ENCODE measurements at regions not wholly inside any gene's neighbourhood (a gene's known extent, or its start where the extent isn't known, plus 50 kb on each side); places are given as distances from the start of the nearest gene placed in this dataset.

GRCh38 chr16:25570131-25570530 is 121.6 kb upstream of the HS3ST4 start:
- intact Hi-C loops (cut with micrococcal nuclease): no loop called here
- TF ChIP-seq CTCF (IDR thresholded peaks at IDR 0.05): no peak
- Histone ChIP-seq H2AFZ (ENCODE audit: insufficient read depth, low read depth, low read length, poor library complexity, severe bottlenecking) (no peak overlapping the region), H3K36me3 (replicated peaks in 1 of 2; ENCODE audit: control insufficient read depth in 1 of 2, insufficient read depth in 2 of 2, low read length in 2 of 2) (no peaks in the 10 kb centered on the region), H4K20me1 (ENCODE audit: insufficient read depth, low read length) (no peaks in the 10 kb centered on the region), H3K27ac (ENCODE audit: low read depth in 1 of 2, low read length in 2 of 2) (no peak overlapping the region), H3K4me1 (ENCODE audit: control insufficient read depth in 1 of 2, insufficient read depth in 2 of 2, low read length in 2 of 2) (no peaks in the 10 kb centered on the region), H3K4me2 (replicated peaks; ENCODE audit: extremely low read depth, low read length, poor library complexity, severe bottlenecking) (no peak overlapping the region), H3K79me2 (ENCODE audit: insufficient read depth, low read length) (no peaks in the 10 kb centered on the region), H3K9me3 (replicated peaks in 1 of 2; ENCODE audit: control insufficient read depth in 1 of 2, insufficient read depth in 1 of 2, low read length in 2 of 2) (peaks cover 0 to 11% of the 10 kb centered on the region in 2 donors), H3K4me3 (replicated peaks in 1 of 3; ENCODE audit: low read depth in 2 of 3, low read length in 3 of 3) (no peak overlapping the region), H3K9ac (ENCODE audit: insufficient read depth, low read length, poor library complexity, severe bottlenecking) (no peak overlapping the region), H3K27me3 (ENCODE audit: control insufficient read depth in 2 of 2, insufficient read depth in 2 of 2, low read length in 2 of 2) (no peaks in the 10 kb centered on the region)
- WGBS (ENCODE audit: insufficient coverage): no CpG with 5 or more reads among the region's 3 CpGs
- Mint-ChIP-seq H3K27ac (no peak overlapping the region), H3K36me3 (no peaks in the 10 kb centered on the region), H3K27me3 (ENCODE audit: low read depth in 3 of 3) (no peaks in the 10 kb centered on the region), H3K4me1 (no peaks in the 10 kb centered on the region), H3K4me3 (no peak overlapping the region), H3K9me3 (peaks cover 0 to 14% (median 4%) of the 10 kb centered on the region in 7 donors)
- no peak for DNase-seq

GRCh38 chr16:25568991-25569390 is 122.8 kb upstream of the HS3ST4 start:
- H3K36me3 ChIP-seq (replicated peaks in 1 of 2; ENCODE audit: control insufficient read depth in 1 of 2, insufficient read depth in 2 of 2, low read length in 2 of 2): no peaks in the 10 kb centered on the region
- H3K4me1 Mint-ChIP-seq: no peaks in the 10 kb centered on the region
- H3K9me3 Mint-ChIP-seq: peaks cover 0 to 14% (median 4%) of the 10 kb centered on the region in 7 donors
- no peaks in the 10 kb centered on the region for H3K27me3 Mint-ChIP-seq (ENCODE audit: low read depth in 3 of 3)
- H3K27ac Mint-ChIP-seq: no peak overlapping the region
- no peaks in the 10 kb centered on the region for H3K79me2 ChIP-seq (ENCODE audit: insufficient read depth, low read length)
- H4K20me1 ChIP-seq (ENCODE audit: insufficient read depth, low read length): no peaks in the 10 kb centered on the region
- no peak for TF ChIP-seq CTCF (IDR thresholded peaks at IDR 0.05)
- H2AFZ ChIP-seq (ENCODE audit: insufficient read depth, low read depth, low read length, poor library complexity, severe bottlenecking): no peak overlapping the region
- H3K9me3 ChIP-seq (replicated peaks in 1 of 2; ENCODE audit: control insufficient read depth in 1 of 2, insufficient read depth in 1 of 2, low read length in 2 of 2): peaks cover 0 to 11% of the 10 kb centered on the region in 2 donors
- no peaks in the 10 kb centered on the region for H3K36me3 Mint-ChIP-seq
- H3K9ac ChIP-seq (ENCODE audit: insufficient read depth, low read length, poor library complexity, severe bottlenecking): no peak overlapping the region
- H3K4me3 ChIP-seq (replicated peaks in 1 of 3; ENCODE audit: low read depth in 2 of 3, low read length in 3 of 3): no peak overlapping the region
- 83% methylated on average over 1 of the region's 2 CpGs for WGBS (ENCODE audit: insufficient coverage)
- H3K4me1 ChIP-seq (ENCODE audit: control insufficient read depth in 1 of 2, insufficient read depth in 2 of 2, low read length in 2 of 2): no peaks in the 10 kb centered on the region
- no peak overlapping the region for H3K4me3 Mint-ChIP-seq
- intact Hi-C loops (cut with micrococcal nuclease): no loop called here
- H3K27ac ChIP-seq (ENCODE audit: low read depth in 1 of 2, low read length in 2 of 2): no peak overlapping the region
- H3K27me3 ChIP-seq (ENCODE audit: control insufficient read depth in 2 of 2, insufficient read depth in 2 of 2, low read length in 2 of 2): no peaks in the 10 kb centered on the region
- DNase-seq: no peak
- H3K4me2 ChIP-seq (replicated peaks; ENCODE audit: extremely low read depth, low read length, poor library complexity, severe bottlenecking): no peak overlapping the region
